HuH-7 (cell line): ENCODE measurements at regions not wholly inside any gene's neighbourhood (a gene's known extent, or its start where the extent isn't known, plus 50 kb on each side); places are given as distances from the start of the nearest gene placed in this dataset.
A peak's percentile ranks its signal among the peaks of the same experiment; 100 is the strongest.

Experiments used
- DNase-seq: peaks from one replicate; pipeline ENCODE4 v3.0.0; 2011; ENCODE audit warnings: low spot score

DNA sequence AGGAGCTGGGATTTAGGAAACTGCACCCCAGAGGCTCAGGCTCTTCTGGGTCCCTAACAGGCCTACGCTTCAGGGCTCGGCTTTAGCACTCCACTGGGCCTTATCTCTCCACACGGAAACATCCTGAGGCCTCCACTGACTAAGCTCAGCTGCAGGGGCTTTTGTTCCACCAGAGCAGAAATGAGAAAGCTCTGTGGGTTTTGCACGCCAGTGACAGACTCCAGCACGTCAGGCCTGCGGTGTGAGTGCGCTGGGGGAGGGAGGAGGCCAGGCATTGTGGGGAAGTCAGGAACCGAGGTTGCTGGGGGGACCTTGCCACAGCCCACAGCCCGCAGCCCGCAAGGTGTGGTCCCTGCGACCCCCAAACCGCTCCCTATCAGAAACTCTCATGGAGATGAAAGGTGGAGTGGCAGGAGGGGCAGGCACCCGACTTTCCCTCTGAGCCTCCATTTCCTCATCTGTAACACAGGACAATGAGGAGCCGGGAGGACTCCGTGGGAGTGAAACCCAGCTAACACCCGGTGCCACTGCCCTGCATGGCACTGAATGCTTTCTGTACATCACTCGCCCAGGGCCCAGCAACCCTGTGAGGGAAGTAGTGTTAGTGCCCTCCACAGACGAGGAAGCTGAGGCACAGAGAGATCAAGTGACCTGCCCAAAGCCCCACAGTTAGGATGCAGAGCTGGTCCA, 106.5 kb downstream of the TPRA1 start:
- DNase-seq = no peak

GRCh38 chr3:127483005-127483641, 107.4 kb downstream of the TPRA1 start:
- DNase-seq = no peak

GRCh38 chr3:127482216-127483004, 108.1 kb downstream of the TPRA1 start:
- DNase-seq = no peak

DNA sequence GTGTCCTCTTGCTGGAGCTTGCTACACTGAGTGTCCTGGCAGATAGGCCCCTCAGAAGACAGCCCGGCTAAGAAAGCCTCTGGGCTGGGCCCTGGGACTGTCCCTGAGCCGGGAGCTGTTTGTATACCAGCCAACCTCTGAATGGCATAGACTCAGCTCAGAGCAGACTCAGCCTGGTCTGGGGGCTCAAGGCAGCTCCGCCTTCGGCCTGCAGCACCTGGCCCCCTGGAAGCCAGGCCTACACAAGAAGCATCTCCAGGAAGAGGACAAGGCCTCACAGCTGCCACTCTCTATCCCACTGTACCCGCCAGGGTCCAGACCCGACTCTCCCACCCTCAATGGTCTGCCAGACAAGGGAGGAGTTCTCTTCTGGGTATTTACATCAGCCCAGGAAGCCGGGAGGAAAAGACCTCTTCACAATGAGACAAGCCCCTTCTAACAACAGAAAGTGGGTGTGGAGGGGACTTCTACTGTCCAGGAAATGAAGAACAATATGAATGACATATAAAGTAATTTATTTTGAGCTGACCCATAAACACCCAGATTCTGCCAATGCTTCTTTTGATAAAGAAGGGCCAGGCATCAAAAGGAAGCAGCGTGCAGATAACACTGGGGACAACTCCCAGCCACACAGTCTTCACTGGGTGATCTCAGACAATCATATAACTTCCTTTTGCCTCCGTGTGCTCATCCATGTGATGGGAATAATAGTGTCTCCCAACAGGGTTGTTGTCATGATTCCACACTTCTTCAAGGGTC, 110.2 kb downstream of the TPRA1 start:
- DNase-seq = no peak

- no peak for DNase-seq
These were observed 111.1 kb downstream of the TPRA1 start for GRCh38 chr3:127479449-127479848.

DNA sequence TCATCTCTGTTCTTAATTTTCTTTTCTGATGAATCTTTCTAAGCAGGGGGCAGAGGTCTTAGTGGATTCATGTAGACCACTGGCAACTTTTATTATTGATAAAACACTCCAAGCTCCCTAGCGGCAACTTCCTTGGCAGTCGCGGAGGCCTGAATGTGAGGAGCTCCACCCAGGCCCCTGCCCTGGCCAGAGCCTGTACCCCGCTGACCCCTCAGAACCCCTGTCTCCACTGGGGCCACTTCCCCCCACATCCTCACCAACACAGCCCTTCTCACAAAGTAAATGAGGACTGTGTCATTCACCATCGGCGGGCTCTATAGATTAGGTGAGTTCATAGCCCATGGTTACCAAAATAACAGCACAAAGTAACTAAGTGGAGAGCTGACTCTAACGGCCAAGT, 111.6 kb downstream of the TPRA1 start:
- DNase-seq = no peak

DNA sequence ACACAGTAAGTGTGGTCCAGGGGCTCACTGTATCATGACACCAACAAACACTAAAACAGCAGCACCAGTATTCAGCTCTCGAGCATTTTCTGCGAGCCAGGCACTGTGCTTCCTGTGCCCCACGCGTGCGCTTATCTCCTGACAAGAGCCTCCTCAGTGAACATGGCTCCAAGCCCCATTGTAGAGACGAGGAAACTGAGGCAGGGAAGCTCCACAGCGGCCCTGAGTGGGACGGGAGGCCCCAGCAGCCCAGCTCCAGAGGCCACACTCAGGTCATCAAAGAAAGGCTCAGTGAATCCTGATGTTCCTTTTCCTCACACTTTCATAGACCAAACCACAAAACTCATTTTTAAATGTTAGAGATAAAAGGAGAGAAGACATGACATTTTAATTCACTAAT, 113.1 kb downstream of the TPRA1 start:
- no peak for DNase-seq

- DNase-seq = no peak
These were observed 113.6 kb downstream of the TPRA1 start for GRCh38 chr3:127476936-127477335.

- DNase-seq = no peak
These were observed 114.4 kb downstream of the TPRA1 start for GRCh38 chr3:127475975-127476705.

GRCh38 chr3:127475391-127475790, 115.1 kb downstream of the TPRA1 start:
- no peak for DNase-seq

- DNase-seq = peak; percentile 91
These were observed 117.1 kb downstream of the TPRA1 start for GRCh38 chr3:127473244-127474024.

GRCh38 chr3:127472506-127472905, 118.0 kb downstream of the TPRA1 start:
- DNase-seq = no peak

GRCh38 chr3:127471142-127471541, 119.4 kb downstream of the TPRA1 start:
- no peak for DNase-seq

DNA sequence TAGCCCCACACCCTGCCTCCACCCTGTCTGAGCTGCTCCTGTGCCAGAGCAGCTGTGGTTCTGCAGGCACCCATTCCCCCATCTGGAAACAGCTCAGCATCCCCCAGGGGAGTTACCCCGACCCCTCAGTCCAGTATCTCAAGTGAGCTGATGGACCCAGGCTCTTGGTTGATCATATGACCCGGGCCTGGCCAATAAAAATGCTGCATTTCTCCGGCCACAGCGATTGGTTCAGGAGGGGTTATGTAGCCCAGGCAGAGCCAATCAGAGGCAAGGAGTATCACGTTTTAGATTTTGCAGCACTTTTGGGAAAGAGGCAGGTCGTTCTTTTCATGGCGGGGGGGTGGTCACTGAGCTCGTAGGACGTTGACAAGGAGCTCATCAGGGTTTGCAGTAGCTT, 120.8 kb downstream of the TPRA1 start:
- DNase-seq = no peak

DNA sequence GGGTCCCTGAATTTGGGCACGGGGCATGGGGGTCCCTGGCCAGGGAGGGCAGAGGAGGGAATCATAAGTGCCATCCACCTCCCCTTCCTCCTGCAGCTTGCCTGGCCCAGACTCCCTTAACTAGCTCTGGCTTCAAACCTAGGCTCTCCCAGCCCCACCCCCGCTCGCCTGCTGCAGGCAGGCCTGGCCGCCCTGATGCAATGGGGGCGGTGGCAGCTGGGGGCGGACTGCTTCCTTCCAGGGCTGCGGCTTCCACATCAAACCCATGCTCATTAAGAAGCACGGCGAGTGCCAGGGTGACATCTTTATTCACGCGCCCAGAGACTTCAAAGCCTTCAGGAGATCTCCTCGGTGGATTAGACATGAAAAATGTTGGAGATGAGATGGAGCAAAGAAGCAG, 123.1 kb downstream of the TPRA1 start:
- DNase-seq = no peak

- DNase-seq = no peak
These were observed 125.9 kb downstream of the TPRA1 start for GRCh38 chr3:127464642-127465041.

- no peak for DNase-seq
These were observed 128.3 kb downstream of the TPRA1 start for GRCh38 chr3:127462111-127462655.

DNA sequence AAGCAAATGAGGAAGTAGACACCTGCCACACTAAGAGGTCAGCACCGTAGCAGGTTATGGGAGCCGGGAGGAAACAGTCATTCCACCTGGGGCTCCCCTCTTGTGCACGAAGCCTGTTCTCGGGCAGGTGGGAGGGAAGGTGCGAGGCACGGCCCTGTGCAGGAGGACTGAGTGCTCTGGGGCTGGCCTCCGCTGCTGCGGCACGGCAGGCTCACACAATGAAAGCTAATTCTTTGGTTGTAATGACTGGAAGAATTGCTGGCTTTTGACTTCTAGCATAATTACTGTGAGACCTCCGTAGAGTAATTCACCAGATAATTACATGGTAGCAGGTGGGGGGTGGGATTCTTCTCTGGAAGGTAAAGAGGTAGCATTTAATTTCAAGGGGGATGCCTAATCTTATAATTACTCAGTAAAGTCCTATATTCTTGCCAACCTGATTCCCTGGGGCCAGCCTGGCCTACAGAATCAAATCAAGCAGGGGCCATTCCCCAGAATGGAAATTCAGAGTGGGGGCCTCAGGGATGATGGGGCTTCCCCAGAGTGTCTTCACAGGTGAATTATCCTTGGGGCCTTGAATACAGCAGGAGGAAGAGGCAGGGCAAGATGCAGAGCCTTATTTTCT, 129.1 kb downstream of the TPRA1 start:
- no peak for DNase-seq

DNA sequence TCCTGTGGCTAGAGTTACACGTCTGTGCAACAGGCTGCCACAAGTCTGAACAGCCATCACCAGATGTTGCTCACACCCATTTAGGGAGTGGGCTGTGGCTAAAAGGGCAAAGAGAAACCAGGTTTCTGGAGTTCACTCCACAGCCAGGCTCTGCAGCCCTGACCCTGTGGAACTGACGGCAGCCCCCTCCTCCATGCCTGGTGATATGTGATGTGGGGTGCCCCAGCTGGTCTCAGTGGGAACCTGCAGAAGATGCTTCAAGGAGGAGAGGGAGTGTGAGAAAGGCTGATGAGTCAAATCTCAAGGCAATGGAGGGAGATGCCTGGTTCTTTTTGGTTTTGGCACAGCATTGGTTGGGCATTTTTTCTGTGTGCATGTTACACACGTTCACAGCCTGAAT, 130.6 kb downstream of the TPRA1 start:
- DNase-seq = no peak
